ENCODE measurements at regions not wholly inside any gene's neighbourhood (a gene's known extent, or its start where the extent isn't known, plus 50 kb on each side); places are given as distances from the start of the nearest gene placed in this dataset.

- DNase-seq (ENCODE audit: low read depth in 2 of 3, low spot score in 1 of 3) = no peak
These were observed 248.1 kb upstream of the RHOBTB1 start for GRCh38 chr10:61192042-61192441.

DNA sequence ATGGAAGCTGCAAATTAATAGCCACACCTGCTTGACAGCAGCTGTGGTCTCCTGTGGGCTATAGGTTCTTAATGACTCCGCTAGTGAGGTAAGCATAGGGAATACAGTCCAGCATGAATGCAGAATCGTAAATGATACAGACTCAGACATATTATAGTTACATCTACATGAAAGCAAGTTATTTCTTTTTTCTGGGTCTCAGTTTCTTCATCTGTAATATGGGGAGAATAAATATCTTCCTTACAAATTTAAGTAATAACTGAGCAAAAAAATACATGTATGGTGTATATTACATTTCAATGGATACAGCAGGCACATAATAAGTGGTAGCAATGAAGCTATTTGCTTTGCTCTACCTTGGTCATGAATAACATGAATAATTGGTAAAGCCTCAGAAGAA is 245.9 kb upstream of the RHOBTB1 start:
- no peak for DNase-seq (ENCODE audit: low read depth in 2 of 3, low spot score in 1 of 3)

DNA sequence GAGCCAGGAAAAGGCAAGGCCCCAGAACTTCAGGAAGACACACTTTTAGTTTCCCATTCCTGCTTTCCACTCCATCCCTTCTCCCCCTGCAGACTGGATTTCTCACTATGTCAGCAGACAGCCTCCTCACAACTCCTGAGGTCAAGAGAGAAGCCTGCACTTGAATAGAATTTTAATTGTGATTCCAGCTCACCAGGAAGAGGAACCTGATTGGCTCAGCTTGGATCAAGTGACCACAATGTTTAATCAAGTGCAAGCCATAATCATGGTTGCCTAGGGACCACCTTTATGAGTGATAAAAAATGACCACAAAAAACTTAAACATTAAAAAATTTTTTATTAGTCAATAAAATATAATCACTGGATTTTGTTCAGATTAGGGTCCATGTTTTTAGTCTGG is 244.7 kb upstream of the RHOBTB1 start:
- DNase-seq (ENCODE audit: low read depth in 2 of 3, low spot score in 1 of 3) = no peak

GRCh38 chr10:61188101-61188500 is 244.1 kb upstream of the RHOBTB1 start:
- DNase-seq (ENCODE audit: low read depth in 2 of 3, low spot score in 1 of 3) = no peak

DNA sequence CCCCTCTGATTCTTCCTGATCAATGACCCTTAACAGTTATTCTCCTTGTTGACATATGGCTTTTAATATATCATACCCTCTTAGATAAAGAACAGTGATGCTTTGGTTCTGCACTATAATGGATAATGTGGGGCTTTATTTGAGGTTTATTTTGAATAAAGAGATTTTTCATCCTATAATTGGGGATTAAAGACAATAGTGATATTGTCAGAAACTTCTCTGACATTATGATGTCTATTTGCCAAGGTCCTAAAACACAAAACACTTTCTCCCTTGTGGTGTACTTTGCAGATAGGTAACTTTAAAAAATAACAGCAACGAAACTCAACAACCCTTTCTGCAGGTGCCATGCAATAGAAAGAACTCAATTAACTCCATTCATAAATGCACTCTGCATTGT is 243.6 kb upstream of the RHOBTB1 start:
- DNase-seq (ENCODE audit: low read depth in 2 of 3, low spot score in 1 of 3) = no peak

GRCh38 chr10:61186408-61186807 is 242.4 kb upstream of the RHOBTB1 start:
- DNase-seq (ENCODE audit: low read depth in 2 of 3, low spot score in 1 of 3) = no peak

DNA sequence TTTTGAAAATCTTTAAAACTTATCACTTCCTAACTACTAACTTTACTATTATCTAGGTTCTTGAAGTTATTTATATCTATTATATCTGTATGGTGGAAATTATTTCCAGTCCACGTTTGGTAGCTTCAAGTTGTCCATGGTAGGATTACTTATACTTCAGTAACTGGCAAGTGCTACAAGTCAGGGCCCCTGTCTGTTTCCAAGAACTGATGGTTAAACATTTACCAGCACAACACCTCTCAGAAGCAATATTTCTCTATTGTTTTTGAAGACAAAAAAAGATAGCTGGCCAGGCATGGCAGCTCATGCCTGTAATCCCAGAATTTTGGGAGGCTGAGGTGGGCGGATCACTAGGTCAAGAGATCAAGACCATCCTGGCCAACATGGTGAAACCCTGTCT is 240.4 kb upstream of the RHOBTB1 start:
- no peak for DNase-seq (ENCODE audit: low read depth in 2 of 3, low spot score in 1 of 3)

DNA sequence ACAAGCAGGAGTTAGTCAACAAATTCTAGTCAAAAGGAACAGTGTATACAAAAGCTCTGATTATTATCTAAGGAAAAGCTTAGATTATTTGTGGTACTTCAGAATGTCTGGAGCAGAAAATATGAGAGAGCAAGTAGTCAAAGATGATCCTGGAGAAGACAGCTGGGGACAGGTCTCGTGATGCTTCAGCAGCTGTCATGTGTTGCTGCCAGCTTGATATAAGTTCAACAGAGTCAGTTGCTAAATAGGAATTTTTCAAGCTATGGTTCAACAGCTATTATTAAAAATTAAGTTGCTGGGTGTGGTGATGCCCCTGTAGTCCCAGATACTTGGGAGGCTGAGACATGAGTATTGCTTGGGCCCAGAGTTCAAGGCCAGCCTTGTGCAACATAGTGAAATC is 240.0 kb upstream of the RHOBTB1 start:
- no peak for DNase-seq (ENCODE audit: low read depth in 2 of 3, low spot score in 1 of 3)

DNA sequence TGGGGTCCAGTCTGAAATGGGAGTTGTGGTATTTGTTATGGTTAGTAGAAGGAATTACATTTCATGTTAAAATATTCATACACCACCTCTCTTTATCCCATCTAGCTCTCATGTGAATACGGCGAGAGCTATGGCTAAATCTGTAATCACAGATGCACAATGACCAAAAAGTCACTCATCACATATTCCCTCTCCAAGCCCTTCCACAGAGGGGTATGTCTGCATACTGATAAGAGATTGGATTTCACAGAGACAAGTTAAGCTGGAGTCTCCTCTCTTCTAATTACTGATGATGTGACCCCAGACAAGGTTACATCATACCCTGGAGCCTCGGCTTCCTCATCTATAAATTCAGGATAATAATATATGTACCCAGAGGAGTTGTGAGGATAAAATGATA is 237.8 kb upstream of the RHOBTB1 start:
- no peak for DNase-seq (ENCODE audit: low read depth in 2 of 3, low spot score in 1 of 3)

GRCh38 chr10:61179771-61180170 is 235.8 kb upstream of the RHOBTB1 start:
- no peak for DNase-seq (ENCODE audit: low read depth in 2 of 3, low spot score in 1 of 3)

DNA sequence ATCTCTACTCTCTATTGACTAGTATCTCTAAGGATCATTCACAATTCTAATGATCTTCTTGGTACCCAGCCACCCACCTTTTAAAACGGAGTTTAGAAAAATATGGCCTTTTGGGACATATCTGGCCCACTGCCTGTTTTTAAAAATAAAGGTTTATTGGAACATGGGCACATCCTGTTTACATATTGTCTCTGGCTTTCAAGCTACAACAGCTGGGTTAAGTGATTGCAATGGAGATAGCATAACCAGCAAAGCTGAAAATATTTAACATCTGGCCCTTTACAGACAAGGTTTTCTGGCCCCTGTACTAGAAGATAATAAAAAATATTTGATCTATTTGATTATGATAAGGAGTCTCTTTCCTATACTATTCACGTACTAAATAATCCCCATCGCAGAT is 232.4 kb upstream of the RHOBTB1 start:
- DNase-seq (ENCODE audit: low read depth in 2 of 3, low spot score in 1 of 3) = no peak

DNA sequence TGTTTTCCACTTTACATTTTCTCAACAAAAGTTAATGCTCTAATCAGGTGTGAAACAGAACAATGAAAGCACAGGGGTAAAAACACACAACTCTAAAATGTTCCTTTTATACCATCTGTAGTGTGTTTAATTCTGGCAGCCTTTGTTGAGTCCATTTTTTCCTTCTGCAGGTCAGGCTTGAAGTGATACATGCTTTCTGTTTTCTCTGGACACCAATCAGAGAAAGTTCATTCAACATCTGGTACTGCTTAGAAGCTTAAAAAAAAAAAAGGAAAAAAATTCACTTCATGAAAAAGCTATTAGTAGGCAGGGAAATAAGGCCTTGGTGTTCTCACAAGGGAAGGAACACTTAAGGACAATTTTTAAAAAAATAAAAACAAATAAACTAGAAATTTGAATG is 231.3 kb upstream of the RHOBTB1 start:
- no peak for DNase-seq (ENCODE audit: low read depth in 2 of 3, low spot score in 1 of 3)

- no peak for DNase-seq (ENCODE audit: low read depth in 2 of 3, low spot score in 1 of 3)
These were observed 229.5 kb upstream of the RHOBTB1 start for GRCh38 chr10:61173450-61173849.

GRCh38 chr10:61172182-61172926 is 228.4 kb upstream of the RHOBTB1 start:
- no peak for DNase-seq (ENCODE audit: low read depth in 2 of 3, low spot score in 1 of 3)

DNA sequence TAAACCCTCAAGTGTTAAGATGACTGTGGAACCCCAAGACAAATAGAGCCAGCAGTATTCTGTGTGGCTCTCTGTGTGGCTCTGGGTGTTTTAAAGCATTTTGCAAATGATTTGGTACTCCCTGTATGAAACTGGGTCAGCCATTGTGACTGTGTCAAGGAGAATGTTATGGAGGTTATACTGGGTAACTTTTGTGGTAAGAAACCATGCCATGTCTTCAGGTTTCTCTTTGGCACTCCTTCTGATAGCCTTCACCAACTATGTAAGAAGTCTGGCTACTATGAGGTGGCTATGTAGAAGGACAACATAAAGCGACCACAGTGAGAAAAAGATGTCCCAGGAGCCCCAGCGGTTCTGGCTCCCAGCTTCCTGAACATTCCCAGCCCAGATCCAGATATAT is 226.6 kb upstream of the RHOBTB1 start:
- DNase-seq (ENCODE audit: low read depth in 2 of 3, low spot score in 1 of 3) = no peak

- DNase-seq (ENCODE audit: low read depth in 2 of 3, low spot score in 1 of 3) = no peak
These were observed 225.3 kb upstream of the RHOBTB1 start for GRCh38 chr10:61169294-61169693.

- no peak for DNase-seq (ENCODE audit: low read depth in 2 of 3, low spot score in 1 of 3)
These were observed 222.5 kb upstream of the RHOBTB1 start for GRCh38 chr10:61166489-61166888.

DNA sequence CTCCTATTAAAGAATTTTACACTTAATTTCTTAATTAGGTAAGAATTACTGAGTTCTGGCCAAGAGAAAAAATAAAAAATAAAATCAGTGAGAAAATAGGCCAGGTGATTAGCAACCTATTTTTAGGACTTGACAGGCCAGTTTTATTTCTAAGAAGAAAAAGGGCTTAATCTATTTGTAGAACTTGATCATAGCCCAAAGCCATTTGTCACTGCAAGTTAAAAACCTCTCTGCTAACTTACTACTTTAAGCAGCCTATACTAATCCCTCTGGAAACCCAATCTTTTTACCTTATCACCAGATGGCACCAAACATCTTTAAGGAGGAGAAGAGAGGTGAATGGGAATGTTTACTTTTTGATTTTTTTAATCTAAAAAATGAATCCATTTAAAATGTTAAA is 222.1 kb upstream of the RHOBTB1 start:
- DNase-seq (ENCODE audit: low read depth in 2 of 3, low spot score in 1 of 3) = no peak

- DNase-seq (ENCODE audit: low read depth in 2 of 3, low spot score in 1 of 3) = no peak
These were observed 220.6 kb upstream of the RHOBTB1 start for GRCh38 chr10:61164458-61165160.

GRCh38 chr10:61163403-61163802 is 219.4 kb upstream of the RHOBTB1 start:
- no peak for DNase-seq (ENCODE audit: low read depth in 2 of 3, low spot score in 1 of 3)

DNA sequence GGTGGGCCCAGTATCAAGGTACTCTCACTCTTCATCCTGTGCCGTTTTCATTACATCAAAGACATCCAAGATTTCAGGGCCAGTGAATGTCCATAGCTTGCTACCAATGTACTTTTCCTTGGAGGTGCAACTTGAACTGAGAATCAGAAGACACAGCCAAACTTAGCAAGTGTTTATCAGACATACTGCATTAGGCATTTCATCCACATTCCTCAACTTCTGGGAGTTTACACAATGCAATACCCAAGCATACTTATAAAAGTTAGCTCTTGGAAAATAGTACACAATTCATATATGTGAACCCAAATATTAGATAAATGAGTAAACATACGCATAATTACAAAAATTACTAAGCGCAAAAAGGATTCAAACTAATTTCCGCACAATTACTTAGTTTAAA is 216.3 kb upstream of the RHOBTB1 start:
- no peak for DNase-seq (ENCODE audit: low read depth in 2 of 3, low spot score in 1 of 3)

GRCh38 chr10:61159253-61159652 is 215.3 kb upstream of the RHOBTB1 start:
- DNase-seq (ENCODE audit: low read depth in 2 of 3, low spot score in 1 of 3) = no peak

GRCh38 chr10:61157182-61157581 is 213.2 kb upstream of the RHOBTB1 start:
- no peak for DNase-seq (ENCODE audit: low read depth in 2 of 3, low spot score in 1 of 3)
